Peyer's patch (tissue), 4 donors: ENCODE measurements at regions not wholly inside any gene's neighbourhood (a gene's known extent, or its start where the extent isn't known, plus 50 kb on each side); places are given as distances from the start of the nearest gene placed in this dataset.

ENCODE experiments used
- CTCF ChIP-seq, 6 experiments: fragments of 450-650 bp in 4 of 6; fragments of 200-600 bp in 2 of 6; sonication (generic) in 1 of 6; IDR thresholded peaks; one replicate each; pipeline ENCODE4 v1.5.1; 2017 to 2019; ENCODE audit warnings: antibody characterized with exemption in 6 of 6, mild to moderate bottlenecking in 3 of 6, moderate library complexity in 1 of 6
- POLR2A ChIP-seq, 2 donors: fragments of 450-650 bp; IDR thresholded peaks; one replicate each; pipeline ENCODE4 v1.5.1; 2017; ENCODE audit warnings: antibody characterized with exemption in 2 of 2, mild to moderate bottlenecking in 2 of 2, moderate library complexity in 2 of 2

GRCh38 chr9:79006546-79006945 lies 565.2 kb upstream of the TLE4 start:
- TF ChIP-seq CTCF (IDR thresholded peaks at IDR 0.05) (no peak), POLR2A (IDR thresholded peaks at IDR 0.05) (no peak)
